ENCODE measurements at regions not wholly inside any gene's neighbourhood (a gene's known extent, or its start where the extent isn't known, plus 50 kb on each side); places are given as distances from the start of the nearest gene placed in this dataset.

GRCh38 chr16:59469266-59469665, 735.1 kb upstream of the GOT2 start:
- no peak overlapping the region for H2AFZ ChIP-seq (ENCODE audit: low read depth, low read length)
- H3K79me2 ChIP-seq (replicated peaks; ENCODE audit: insufficient read depth, low read length), result no peaks in the 10 kb centered on the region
- H3F3A ChIP-seq (ENCODE audit: insufficient read depth, low read length, poor library complexity, severe bottlenecking), result no peaks in the 10 kb centered on the region
- no peaks in the 10 kb centered on the region for H4K20me1 ChIP-seq (ENCODE audit: insufficient read depth)
- H3K4me2 ChIP-seq (ENCODE audit: low read length), result no peak overlapping the region
- H3K36me3 ChIP-seq (ENCODE audit: insufficient read depth, low read length), result no peaks in the 10 kb centered on the region
- no peak overlapping the region for H3K27ac ChIP-seq (ENCODE audit: low read length)
- H3K9ac ChIP-seq (ENCODE audit: low read length), result no peak overlapping the region
- no peak for TF ChIP-seq EZH2 (IDR thresholded peaks at IDR 0.05; ENCODE audit: borderline replicate concordance, insufficient read depth, low read length, poor library complexity, severe bottlenecking)
- TF ChIP-seq, protein P1, sequence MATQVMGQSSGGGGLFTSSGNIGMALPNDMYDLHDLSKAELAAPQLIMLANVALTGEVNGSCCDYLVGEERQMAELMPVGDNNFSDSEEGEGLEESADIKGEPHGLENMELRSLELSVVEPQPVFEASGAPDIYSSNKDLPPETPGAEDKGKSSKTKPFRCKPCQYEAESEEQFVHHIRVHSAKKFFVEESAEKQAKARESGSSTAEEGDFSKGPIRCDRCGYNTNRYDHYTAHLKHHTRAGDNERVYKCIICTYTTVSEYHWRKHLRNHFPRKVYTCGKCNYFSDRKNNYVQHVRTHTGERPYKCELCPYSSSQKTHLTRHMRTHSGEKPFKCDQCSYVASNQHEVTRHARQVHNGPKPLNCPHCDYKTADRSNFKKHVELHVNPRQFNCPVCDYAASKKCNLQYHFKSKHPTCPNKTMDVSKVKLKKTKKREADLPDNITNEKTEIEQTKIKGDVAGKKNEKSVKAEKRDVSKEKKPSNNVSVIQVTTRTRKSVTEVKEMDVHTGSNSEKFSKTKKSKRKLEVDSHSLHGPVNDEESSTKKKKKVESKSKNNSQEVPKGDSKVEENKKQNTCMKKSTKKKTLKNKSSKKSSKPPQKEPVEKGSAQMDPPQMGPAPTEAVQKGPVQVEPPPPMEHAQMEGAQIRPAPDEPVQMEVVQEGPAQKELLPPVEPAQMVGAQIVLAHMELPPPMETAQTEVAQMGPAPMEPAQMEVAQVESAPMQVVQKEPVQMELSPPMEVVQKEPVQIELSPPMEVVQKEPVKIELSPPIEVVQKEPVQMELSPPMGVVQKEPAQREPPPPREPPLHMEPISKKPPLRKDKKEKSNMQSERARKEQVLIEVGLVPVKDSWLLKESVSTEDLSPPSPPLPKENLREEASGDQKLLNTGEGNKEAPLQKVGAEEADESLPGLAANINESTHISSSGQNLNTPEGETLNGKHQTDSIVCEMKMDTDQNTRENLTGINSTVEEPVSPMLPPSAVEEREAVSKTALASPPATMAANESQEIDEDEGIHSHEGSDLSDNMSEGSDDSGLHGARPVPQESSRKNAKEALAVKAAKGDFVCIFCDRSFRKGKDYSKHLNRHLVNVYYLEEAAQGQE (IDR thresholded peaks at IDR 0.05; ENCODE audit: borderline replicate concordance), result no peak
- no peak for TF ChIP-seq TAF1 (IDR thresholded peaks at IDR 0.05; ENCODE audit: low read depth)
- no peak overlapping the region for H3K4me3 ChIP-seq (ENCODE audit: low read length)
- H3K9me2 ChIP-seq (ENCODE audit: insufficient read depth, low read length), result no peaks in the 10 kb centered on the region
- no peaks in the 10 kb centered on the region for H3K27me3 ChIP-seq (ENCODE audit: insufficient read depth, low read depth, low read length)
- no peaks in the 10 kb centered on the region for H3K9me3 ChIP-seq (ENCODE audit: low read length)

DNA sequence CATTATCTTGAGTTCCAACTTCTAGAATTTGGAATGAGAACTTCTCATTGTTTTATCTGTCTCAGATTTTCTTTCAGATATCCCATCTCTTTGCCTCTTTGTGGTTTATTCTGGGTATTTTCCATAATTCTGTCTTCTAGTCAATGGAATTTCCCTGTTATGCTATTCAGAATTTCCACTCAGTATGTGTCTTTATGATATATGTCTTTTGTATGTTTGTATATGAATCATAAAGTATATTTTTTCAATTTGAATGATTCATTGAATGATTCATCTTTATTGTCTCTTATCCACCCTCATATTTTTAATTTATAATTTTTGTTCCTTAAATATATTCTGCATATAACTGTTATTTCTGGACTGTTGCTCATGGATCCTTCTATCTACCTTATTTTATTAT, 729.7 kb upstream of the GOT2 start:
- Histone ChIP-seq H3K4me2 (ENCODE audit: low read length) (no peak overlapping the region), H3K27ac (ENCODE audit: low read length) (no peak overlapping the region), H3K9ac (ENCODE audit: low read length) (no peak overlapping the region), H3K9me2 (ENCODE audit: insufficient read depth, low read length) (no peaks in the 10 kb centered on the region), H4K20me1 (ENCODE audit: insufficient read depth) (no peaks in the 10 kb centered on the region), H3K27me3 (ENCODE audit: insufficient read depth, low read depth, low read length) (no peaks in the 10 kb centered on the region), H3K79me2 (replicated peaks; ENCODE audit: insufficient read depth, low read length) (no peaks in the 10 kb centered on the region), H3K36me3 (ENCODE audit: insufficient read depth, low read length) (no peaks in the 10 kb centered on the region), H3K9me3 (ENCODE audit: low read length) (no peaks in the 10 kb centered on the region), H3K4me3 (ENCODE audit: low read length) (no peak overlapping the region), H2AFZ (ENCODE audit: low read depth, low read length) (no peak overlapping the region), H3F3A (ENCODE audit: insufficient read depth, low read length, poor library complexity, severe bottlenecking) (no peaks in the 10 kb centered on the region)
- no peak for TF ChIP-seq RAD21 (conservative IDR thresholded peaks at IDR 0.05)
- TF ChIP-seq, protein P2, sequence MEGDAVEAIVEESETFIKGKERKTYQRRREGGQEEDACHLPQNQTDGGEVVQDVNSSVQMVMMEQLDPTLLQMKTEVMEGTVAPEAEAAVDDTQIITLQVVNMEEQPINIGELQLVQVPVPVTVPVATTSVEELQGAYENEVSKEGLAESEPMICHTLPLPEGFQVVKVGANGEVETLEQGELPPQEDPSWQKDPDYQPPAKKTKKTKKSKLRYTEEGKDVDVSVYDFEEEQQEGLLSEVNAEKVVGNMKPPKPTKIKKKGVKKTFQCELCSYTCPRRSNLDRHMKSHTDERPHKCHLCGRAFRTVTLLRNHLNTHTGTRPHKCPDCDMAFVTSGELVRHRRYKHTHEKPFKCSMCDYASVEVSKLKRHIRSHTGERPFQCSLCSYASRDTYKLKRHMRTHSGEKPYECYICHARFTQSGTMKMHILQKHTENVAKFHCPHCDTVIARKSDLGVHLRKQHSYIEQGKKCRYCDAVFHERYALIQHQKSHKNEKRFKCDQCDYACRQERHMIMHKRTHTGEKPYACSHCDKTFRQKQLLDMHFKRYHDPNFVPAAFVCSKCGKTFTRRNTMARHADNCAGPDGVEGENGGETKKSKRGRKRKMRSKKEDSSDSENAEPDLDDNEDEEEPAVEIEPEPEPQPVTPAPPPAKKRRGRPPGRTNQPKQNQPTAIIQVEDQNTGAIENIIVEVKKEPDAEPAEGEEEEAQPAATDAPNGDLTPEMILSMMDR (IDR thresholded peaks at IDR 0.05; ENCODE audit: poor library complexity, severe bottlenecking), result no peak
- no peak for TF ChIP-seq EP300 (conservative IDR thresholded peaks at IDR 0.05; ENCODE audit: poor library complexity, severe bottlenecking)
- no peak for TF ChIP-seq TAF1 (IDR thresholded peaks at IDR 0.05; ENCODE audit: low read depth)
- no peak for TF ChIP-seq POLR2AphosphoS5 (IDR thresholded peaks at IDR 0.05)
- TF ChIP-seq, protein P1 (IDR thresholded peaks at IDR 0.05; ENCODE audit: borderline replicate concordance), result no peak
- no peak for TF ChIP-seq SMC3 (conservative IDR thresholded peaks at IDR 0.05; ENCODE audit: poor library complexity)
- no peak for TF ChIP-seq EZH2 (IDR thresholded peaks at IDR 0.05; ENCODE audit: borderline replicate concordance, insufficient read depth, low read length, poor library complexity, severe bottlenecking)
- TF ChIP-seq MXI1 (conservative IDR thresholded peaks at IDR 0.05; ENCODE audit: poor library complexity, severe bottlenecking), result no peak

Measured in neural cell (in vitro differentiated cells).